ENCODE measurements at regions not wholly inside any gene's neighbourhood (a gene's known extent, or its start where the extent isn't known, plus 50 kb on each side); places are given as distances from the start of the nearest gene placed in this dataset.

GRCh38 chr7:56188376-56188775, 72.2 kb upstream of the NUPR2 start:
- POLR2A ChIA-PET = no interaction called here
- H3K27ac Mint-ChIP-seq = no peak overlapping the region
- H3K4me3 Mint-ChIP-seq = no peak overlapping the region

DNA sequence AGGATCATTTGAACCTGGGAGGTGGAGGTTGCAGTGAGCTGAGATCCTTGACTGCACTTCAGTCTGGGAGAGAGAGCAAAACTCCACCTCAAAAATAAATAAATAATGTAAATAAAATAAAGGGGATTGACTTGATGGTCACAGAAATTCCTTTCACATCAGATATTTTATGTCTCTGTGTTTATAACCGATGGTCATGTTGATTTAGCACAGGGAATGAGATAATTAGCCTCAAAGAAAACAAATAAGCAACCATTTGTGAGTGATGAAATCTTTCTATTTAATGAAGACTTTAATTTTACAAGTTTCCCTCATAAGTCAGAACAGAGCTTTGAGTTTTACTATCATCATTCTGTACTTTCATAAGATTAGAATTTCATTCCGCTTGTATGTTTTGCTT, 64.8 kb upstream of the NUPR2 start:
- no peak for DNase-seq
- Mint-ChIP-seq H3K27me3 (peaks cover 5% of the 10 kb centered on the region), H3K36me3 (ENCODE audit: low read depth) (no peaks in the 10 kb centered on the region), H3K27ac (no peak overlapping the region), H3K4me3 (no peak overlapping the region), H3K9me3 (ENCODE audit: low read depth) (no peaks in the 10 kb centered on the region), H3K4me1 (peaks cover 2% of the 10 kb centered on the region)
- POLR2A ChIA-PET = no interaction called here
- CTCF ChIA-PET = no interaction called here
- ATAC-seq = no peak
- intact Hi-C loops (cut with DNase I, micrococcal nuclease) = no loop called here

More at GRCh38 chr7:56188376-56188775, 72.2 kb upstream of the NUPR2 start:
- Mint-ChIP-seq H3K4me1 (peaks cover under 1% of the 10 kb centered on the region), H3K27me3 (peaks cover 4% of the 10 kb centered on the region), H3K9me3 (ENCODE audit: low read depth) (no peaks in the 10 kb centered on the region), H3K36me3 (ENCODE audit: low read depth) (no peaks in the 10 kb centered on the region)
- CTCF ChIA-PET = interaction anchor here (1.2 kb wide), 1 partner anchor 12 kb away, joined by 4 read pairs; no protein-coding TSS in a partner anchor
- intact Hi-C loops (cut with DNase I, micrococcal nuclease) = no loop called here
- ATAC-seq = no peak
- no peak for DNase-seq

GRCh38 chr7:56175771-56176170, 59.6 kb upstream of the NUPR2 start:
- intact Hi-C loops (cut with DNase I, micrococcal nuclease) = no loop called here
- H3K27me3 Mint-ChIP-seq = peaks cover 20% of the 10 kb centered on the region
- H3K4me3 Mint-ChIP-seq = no peak overlapping the region
- no peaks in the 10 kb centered on the region for H3K36me3 Mint-ChIP-seq (ENCODE audit: low read depth)
- ATAC-seq (no peak), DNase-seq (no peak)
- H3K27ac Mint-ChIP-seq = no peak overlapping the region
- H3K4me1 Mint-ChIP-seq = peaks cover 2% of the 10 kb centered on the region
- H3K9me3 Mint-ChIP-seq (ENCODE audit: low read depth) = no peaks in the 10 kb centered on the region
- POLR2A ChIA-PET = no interaction called here
- CTCF ChIA-PET = interaction anchor here (1.7 kb wide), 1 partner anchor 13 kb away, joined by 4 read pairs; no protein-coding TSS in a partner anchor

DNA sequence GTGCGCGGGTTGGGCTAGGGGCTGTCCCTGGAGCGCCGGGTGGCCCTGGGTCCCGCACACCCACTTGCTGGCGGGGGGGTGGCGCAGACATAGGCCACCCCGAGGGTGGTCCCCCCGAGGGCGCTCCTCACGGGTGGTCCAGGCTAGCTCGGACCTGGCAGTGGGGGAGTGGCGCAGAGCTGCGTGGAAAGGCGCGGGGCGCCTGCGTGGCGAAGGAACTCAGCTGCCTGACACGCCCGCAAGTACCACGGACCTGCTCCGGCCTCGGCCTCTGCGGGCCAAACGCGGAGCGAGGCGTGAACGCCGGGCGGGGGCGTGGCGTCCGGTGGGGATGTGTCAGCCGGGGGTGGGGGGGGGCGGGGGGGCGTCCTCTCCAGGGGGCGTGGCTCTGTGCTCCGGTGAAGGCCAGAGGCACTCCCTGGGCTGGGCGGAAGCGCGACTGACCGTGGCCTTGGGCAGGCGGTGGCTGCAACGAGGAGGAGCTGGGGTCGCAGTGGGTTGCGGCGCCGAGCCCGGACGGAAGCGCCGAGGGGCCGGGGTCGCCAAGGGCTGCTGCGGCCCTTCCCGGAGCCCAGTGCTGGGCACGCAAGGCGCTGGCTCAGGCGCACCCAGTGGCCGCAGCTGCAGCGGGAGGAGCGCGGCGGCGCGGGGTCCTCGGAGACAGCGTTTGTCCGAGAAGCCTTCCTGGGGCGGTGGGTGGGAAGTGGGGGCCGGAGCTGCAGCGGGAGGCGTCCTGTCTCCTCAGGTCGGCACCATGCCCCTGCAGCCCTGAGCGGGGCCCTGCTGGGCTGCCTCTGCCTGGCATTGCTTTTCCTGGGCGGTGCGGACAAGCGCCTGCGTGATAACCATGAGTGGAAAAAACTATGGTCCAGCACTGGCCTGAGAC, 58.9 kb upstream of the NUPR2 start:
- peaks cover 2% of the 10 kb centered on the region for H3K4me1 Mint-ChIP-seq
- no peak overlapping the region for H3K4me3 Mint-ChIP-seq
- DNase-seq (no peak), ATAC-seq (no peak)
- H3K27ac Mint-ChIP-seq = no peak overlapping the region
- POLR2A ChIA-PET = no interaction called here
- intact Hi-C loops (cut with DNase I, micrococcal nuclease) = no loop called here
- CTCF ChIA-PET = interaction anchor here (1.7 kb wide), 1 partner anchor 14 kb away, joined by 4 read pairs; no protein-coding TSS in a partner anchor
- H3K9me3 Mint-ChIP-seq (ENCODE audit: low read depth) = no peaks in the 10 kb centered on the region
- H3K36me3 Mint-ChIP-seq (ENCODE audit: low read depth) = no peaks in the 10 kb centered on the region
- H3K27me3 Mint-ChIP-seq = peaks cover 20% of the 10 kb centered on the region

DNA sequence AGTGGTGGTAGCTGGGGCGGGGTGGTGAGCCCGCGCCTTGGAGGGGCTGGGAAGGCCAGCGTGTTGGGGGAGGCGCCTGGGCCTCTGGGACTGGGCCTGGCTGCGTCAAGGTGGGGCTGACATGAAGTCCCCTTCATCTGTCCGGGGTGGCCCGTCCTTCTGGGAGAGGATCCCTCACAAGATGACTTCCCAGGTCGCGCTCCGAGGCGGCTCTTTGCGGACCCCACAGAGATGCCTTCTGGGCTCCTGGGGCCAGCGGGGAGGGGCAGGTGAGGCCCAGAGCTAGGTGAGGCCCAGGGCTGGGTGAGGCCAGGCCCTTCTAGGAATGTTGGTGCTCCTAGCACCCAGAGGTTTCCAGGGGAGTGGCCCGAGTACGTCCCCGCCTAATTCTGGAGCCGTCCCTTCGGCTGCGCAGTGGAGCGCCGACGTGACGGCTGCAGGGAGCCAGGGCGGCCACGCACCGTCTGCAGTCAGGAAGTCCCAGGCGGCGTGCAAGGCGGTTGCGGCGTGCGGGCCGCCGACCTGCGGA, 58.2 kb upstream of the NUPR2 start:
- DNase-seq (no peak), ATAC-seq (no peak)
- intact Hi-C loops (cut with DNase I, micrococcal nuclease) = no loop called here
- ChIA-PET CTCF (no interaction called here), POLR2A (no interaction called here)
- H3K9me3 Mint-ChIP-seq (ENCODE audit: low read depth) = no peaks in the 10 kb centered on the region
- H3K27me3 Mint-ChIP-seq = peaks cover 20% of the 10 kb centered on the region
- peaks cover 2% of the 10 kb centered on the region for H3K4me1 Mint-ChIP-seq
- no peaks in the 10 kb centered on the region for H3K36me3 Mint-ChIP-seq (ENCODE audit: low read depth)
- no peak overlapping the region for H3K4me3 Mint-ChIP-seq
- no peak overlapping the region for H3K27ac Mint-ChIP-seq

Data from activated CD4-positive, alpha-beta T cell treated with anti-CD3 and anti-CD28 coated beads for 36 hours (primary cell).